ENCODE measurements at regions not wholly inside any gene's neighbourhood (a gene's known extent, or its start where the extent isn't known, plus 50 kb on each side); places are given as distances from the start of the nearest gene placed in this dataset.

- Histone ChIP-seq H3K27ac (no peak overlapping the region), H3K4me2 (no peak overlapping the region), H2AFZ (replicated peaks) (no peak overlapping the region)
These were observed 108.5 kb upstream of the RND3 start for GRCh38 chr2:150595803-150596470.

GRCh38 chr2:150594299-150594698 is 106.8 kb upstream of the RND3 start:
- H3K27ac Mint-ChIP-seq = no peak overlapping the region
- no peak overlapping the region for H3K4me3 Mint-ChIP-seq
- no peak overlapping the region for H3K4me2 ChIP-seq
- H3K27me3 Mint-ChIP-seq (ENCODE audit: insufficient read depth, low read depth) = no peaks in the 10 kb centered on the region
- no peak overlapping the region for H3K27ac ChIP-seq
- H3K79me2 ChIP-seq (ENCODE audit: low read depth) = no peaks in the 10 kb centered on the region
- H3K36me3 Mint-ChIP-seq = no peaks in the 10 kb centered on the region
- no peaks in the 10 kb centered on the region for H3F3A ChIP-seq (ENCODE audit: low read depth)
- no peak overlapping the region for H3K9ac ChIP-seq
- DNase-seq (ENCODE audit: low spot score) = no peak
- peak overlapping the region; percentile 19 for H2AFZ ChIP-seq (replicated peaks)
- H3K27me3 ChIP-seq = no peaks in the 10 kb centered on the region
- H3K4me3 ChIP-seq = no peak overlapping the region
- H3K4me1 Mint-ChIP-seq = peaks cover 9% of the 10 kb centered on the region
- H3K4me1 ChIP-seq = no peaks in the 10 kb centered on the region
- H4K20me1 ChIP-seq (ENCODE audit: low read depth) = no peaks in the 10 kb centered on the region
- H3K36me3 ChIP-seq = no peaks in the 10 kb centered on the region
- H3K9me3 ChIP-seq (ENCODE audit: low read depth) = no peaks in the 10 kb centered on the region
- H3K9me3 Mint-ChIP-seq = no peaks in the 10 kb centered on the region
- TF ChIP-seq EZH2 (IDR thresholded peaks at IDR 0.05) (no peak), CTCF (IDR thresholded peaks at IDR 0.05) (no peak), EZH2phosphoT487 (IDR thresholded peaks at IDR 0.05) (no peak)

More at GRCh38 chr2:150595803-150596470, 108.5 kb upstream of the RND3 start:
- Histone ChIP-seq H3K9me3 (ENCODE audit: low read depth) (no peaks in the 10 kb centered on the region), H3F3A (ENCODE audit: low read depth) (no peaks in the 10 kb centered on the region), H3K9ac (no peak overlapping the region), H3K4me1 (no peaks in the 10 kb centered on the region), H3K36me3 (no peaks in the 10 kb centered on the region), H3K27me3 (no peaks in the 10 kb centered on the region), H3K4me3 (no peak overlapping the region), H4K20me1 (ENCODE audit: low read depth) (no peaks in the 10 kb centered on the region), H3K79me2 (ENCODE audit: low read depth) (no peaks in the 10 kb centered on the region)
- TF ChIP-seq CTCF (IDR thresholded peaks at IDR 0.05) = no peak
- TF ChIP-seq EZH2phosphoT487 (IDR thresholded peaks at IDR 0.05) = no peak
- no peak for TF ChIP-seq EZH2 (IDR thresholded peaks at IDR 0.05)
- Mint-ChIP-seq H3K27ac (peak overlapping the region; percentile 18), H3K27me3 (ENCODE audit: insufficient read depth, low read depth) (no peaks in the 10 kb centered on the region), H3K4me3 (no peak overlapping the region), H3K36me3 (no peaks in the 10 kb centered on the region), H3K4me1 (peaks cover 7% of the 10 kb centered on the region), H3K9me3 (no peaks in the 10 kb centered on the region)
- DNase-seq (ENCODE audit: low spot score) = no peak

GRCh38 chr2:150591496-150592285 is 104.2 kb upstream of the RND3 start:
- TF ChIP-seq CTCF (IDR thresholded peaks at IDR 0.05) (no peak), EZH2phosphoT487 (IDR thresholded peaks at IDR 0.05) (no peak), EZH2 (IDR thresholded peaks at IDR 0.05) (no peak)
- Histone ChIP-seq H3K36me3 (no peaks in the 10 kb centered on the region), H3F3A (ENCODE audit: low read depth) (no peaks in the 10 kb centered on the region), H3K27me3 (no peaks in the 10 kb centered on the region), H3K4me1 (peaks cover 7% of the 10 kb centered on the region), H3K4me3 (no peak overlapping the region), H3K9me3 (ENCODE audit: low read depth) (no peaks in the 10 kb centered on the region), H3K27ac (no peak overlapping the region), H3K9ac (no peak overlapping the region), H3K79me2 (ENCODE audit: low read depth) (no peaks in the 10 kb centered on the region), H3K4me2 (no peak overlapping the region), H4K20me1 (ENCODE audit: low read depth) (no peaks in the 10 kb centered on the region), H2AFZ (replicated peaks) (no peak overlapping the region)
- Mint-ChIP-seq H3K27ac (no peak overlapping the region), H3K4me1 (peaks cover 18% of the 10 kb centered on the region), H3K27me3 (ENCODE audit: insufficient read depth, low read depth) (no peaks in the 10 kb centered on the region), H3K4me3 (no peak overlapping the region), H3K36me3 (no peaks in the 10 kb centered on the region), H3K9me3 (no peaks in the 10 kb centered on the region)
- no peak for DNase-seq (ENCODE audit: low spot score)
